Stimulated activated CD4-positive, alpha-beta T cell treated with anti-CD3 and anti-CD28 coated beads, Interleukin-4, amount 100 ng/mL, for 24 hours (primary cell): ENCODE measurements at regions not wholly inside any gene's neighbourhood (a gene's known extent, or its start where the extent isn't known, plus 50 kb on each side); places are given as distances from the start of the nearest gene placed in this dataset.

Source experiments
- DNase-seq: peaks from one replicate; pipeline ENCODE4 v3.0.0-alpha.2; 2020

- no peak for DNase-seq
These were observed 530.2 kb downstream of the CCDC85A start for GRCh38 chr2:56713978-56714377.

GRCh38 chr2:56714400-56714799 is 530.6 kb downstream of the CCDC85A start:
- no peak for DNase-seq

GRCh38 chr2:56715683-56716082 is 531.9 kb downstream of the CCDC85A start:
- DNase-seq = no peak

DNA sequence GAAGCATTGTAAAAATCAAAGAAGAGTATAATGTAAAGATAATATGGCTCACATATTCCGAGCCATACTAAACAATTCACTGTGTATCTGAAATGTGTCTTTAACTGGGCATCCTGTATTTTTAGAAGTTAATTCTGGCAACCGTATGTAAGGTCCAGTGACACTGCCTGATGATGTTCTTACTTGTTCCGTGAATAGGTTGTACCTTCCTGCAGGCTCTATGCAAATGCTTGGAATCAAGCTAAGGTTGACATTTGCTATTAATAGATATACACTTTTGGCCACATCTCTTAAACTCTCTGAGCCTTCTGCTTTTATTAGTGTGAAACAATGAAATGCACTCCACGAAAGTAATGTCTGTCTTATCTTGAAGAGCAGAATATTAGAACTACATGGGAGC is 534.6 kb downstream of the CCDC85A start:
- no peak for DNase-seq

DNA sequence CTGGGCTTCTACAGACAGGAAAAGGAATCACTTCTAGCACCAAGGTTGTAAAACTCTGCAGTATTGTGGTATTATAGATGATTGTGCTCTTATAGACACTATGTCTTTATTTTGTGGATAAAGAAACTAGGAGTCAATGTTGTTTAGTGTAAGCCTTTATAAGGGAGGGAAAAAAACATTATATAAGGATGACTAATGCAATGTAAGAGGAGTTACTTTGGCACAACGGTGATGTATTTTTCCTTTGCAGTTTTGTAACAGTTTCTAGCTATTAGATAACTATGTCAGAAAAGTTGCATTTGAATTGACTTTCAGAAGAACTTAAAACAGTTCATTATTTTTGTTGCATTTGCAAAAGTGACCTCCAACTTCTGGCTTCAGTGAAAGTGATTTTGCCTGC is 545.4 kb downstream of the CCDC85A start:
- DNase-seq = no peak

- no peak for DNase-seq
These were observed 549.2 kb downstream of the CCDC85A start for GRCh38 chr2:56732946-56733345.

DNA sequence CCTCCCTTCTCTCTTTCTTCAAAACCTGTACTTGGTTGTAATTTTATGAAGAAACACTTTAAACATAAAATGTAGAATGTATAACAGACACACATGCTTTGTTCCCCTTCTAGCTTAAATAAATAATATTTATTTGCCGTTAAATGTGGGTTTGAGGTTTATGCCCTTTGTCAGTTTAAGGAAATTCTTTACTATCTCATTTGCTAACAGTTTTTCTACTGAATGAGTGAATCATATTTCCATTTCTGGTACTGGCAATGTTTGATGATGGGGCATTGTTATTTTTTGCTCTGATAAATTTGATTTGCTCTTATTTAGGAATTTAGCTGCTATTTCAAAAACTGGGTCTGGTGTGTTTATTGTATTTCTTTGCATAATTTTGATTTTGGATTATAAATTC is 555.6 kb downstream of the CCDC85A start:
- DNase-seq = no peak

GRCh38 chr2:56741601-56742102 is 557.9 kb downstream of the CCDC85A start:
- no peak for DNase-seq

- no peak for DNase-seq
These were observed 560.0 kb downstream of the CCDC85A start for GRCh38 chr2:56743807-56744206.

DNA sequence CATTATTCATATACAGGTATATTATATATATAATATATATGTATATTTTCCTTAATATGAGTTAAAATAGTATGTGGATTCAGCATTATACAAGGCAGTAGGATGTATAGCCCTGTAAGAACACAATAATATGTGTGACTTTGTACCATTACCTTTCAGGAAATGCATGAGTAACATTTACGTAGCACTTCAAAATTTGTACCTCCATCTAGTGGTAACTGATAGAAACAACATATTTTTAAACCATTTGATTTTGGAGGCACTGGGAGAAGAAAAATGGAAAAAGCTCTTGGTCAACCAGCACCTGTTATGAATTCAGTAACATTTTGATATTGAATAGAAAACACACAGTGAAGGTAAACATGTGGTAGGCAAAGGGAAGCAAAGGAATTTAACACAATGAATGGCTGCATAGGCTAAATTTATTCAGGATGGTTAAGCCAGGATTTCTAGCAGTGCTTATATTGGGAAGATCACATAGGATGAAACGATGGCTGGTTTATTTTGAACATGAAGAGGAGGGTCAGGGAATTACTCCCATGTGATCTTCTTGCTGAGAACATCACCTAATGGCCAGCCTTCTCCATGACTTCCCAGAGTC is 565.5 kb downstream of the CCDC85A start:
- DNase-seq = no peak

GRCh38 chr2:56753182-56753581 is 569.4 kb downstream of the CCDC85A start:
- no peak for DNase-seq

GRCh38 chr2:56754066-56754615 is 570.4 kb downstream of the CCDC85A start:
- no peak for DNase-seq

GRCh38 chr2:56754627-56755026 is 570.8 kb downstream of the CCDC85A start:
- DNase-seq = no peak

DNA sequence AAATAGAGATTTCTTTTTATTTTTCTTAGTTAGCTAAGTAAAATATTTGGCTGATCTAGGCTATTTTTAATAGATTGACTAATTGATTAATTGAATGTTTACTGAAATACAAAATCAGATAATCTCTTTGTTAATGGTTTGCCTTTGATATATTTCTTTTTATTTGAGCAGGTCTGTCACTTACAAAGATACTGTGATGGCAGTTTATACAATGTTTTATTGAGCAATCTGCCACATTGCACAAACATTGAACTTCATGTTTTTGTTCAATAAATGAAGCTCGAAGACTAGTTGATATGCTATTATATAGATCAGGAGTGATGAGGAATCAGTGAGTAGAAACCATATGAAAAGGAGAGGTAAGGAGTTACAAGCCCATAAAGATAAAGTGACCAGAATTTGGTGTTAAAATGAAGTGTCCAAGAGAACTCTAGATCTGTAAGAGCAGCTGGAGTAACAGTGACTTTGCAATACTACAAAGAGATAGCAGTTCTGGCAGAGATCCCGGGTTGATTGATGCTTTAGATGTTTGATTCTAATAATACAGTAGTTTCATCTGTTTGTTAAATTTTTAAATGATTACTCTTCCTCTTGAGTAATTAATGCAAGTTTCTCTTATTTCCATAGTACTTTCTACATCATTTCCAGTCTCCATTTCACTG is 574.2 kb downstream of the CCDC85A start:
- DNase-seq = no peak

GRCh38 chr2:56763683-56764082 is 579.9 kb downstream of the CCDC85A start:
- DNase-seq = no peak

- no peak for DNase-seq
These were observed 585.2 kb downstream of the CCDC85A start for GRCh38 chr2:56768973-56769372.

DNA sequence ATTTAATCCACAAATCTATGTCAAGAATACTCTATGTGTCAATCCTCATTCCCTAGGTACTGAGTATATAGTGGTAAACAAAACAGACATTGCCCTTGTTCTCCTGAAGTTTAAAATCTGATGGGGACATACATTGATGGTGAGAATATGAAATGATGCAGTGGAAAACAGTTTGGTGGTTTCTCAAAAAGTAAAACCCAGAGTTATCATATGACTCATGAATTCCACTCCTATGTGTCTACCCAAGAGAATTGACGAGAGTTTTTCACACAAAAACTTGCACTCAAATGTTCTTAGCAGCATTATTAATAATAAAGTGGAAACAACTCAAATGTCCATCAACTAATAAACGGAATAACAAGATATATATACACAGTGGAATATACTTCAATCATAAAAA is 586.7 kb downstream of the CCDC85A start:
- DNase-seq = no peak

- no peak for DNase-seq
These were observed 600.3 kb downstream of the CCDC85A start for GRCh38 chr2:56784046-56784445.

- DNase-seq = no peak
These were observed 617.4 kb downstream of the CCDC85A start for GRCh38 chr2:56801214-56801613.

- no peak for DNase-seq
These were observed 618.0 kb downstream of the CCDC85A start for GRCh38 chr2:56801770-56802169.

DNA sequence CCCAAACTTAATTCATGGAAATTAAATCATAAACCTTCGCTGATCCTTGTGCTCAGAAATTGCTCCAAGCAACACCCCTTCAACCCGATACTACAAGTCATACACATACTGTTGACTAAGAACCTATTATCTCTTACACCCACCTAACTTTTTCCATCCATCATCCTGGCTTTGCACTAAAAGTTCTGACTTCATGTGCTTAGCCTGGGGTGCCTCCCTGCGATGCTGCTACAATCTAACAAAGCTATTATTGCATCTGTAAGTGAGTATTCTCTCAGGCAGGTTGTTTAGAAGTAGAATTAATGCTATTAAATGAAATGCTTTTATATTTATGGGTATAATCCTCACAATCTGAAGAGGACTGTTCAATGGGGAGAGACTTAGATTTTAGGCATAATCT is 619.8 kb downstream of the CCDC85A start:
- no peak for DNase-seq

- DNase-seq = no peak
These were observed 623.1 kb downstream of the CCDC85A start for GRCh38 chr2:56806924-56807323.

- no peak for DNase-seq
These were observed 624.1 kb downstream of the CCDC85A start for GRCh38 chr2:56807861-56808260.

- DNase-seq = no peak
These were observed 627.6 kb downstream of the CCDC85A start for GRCh38 chr2:56811401-56811800.

DNA sequence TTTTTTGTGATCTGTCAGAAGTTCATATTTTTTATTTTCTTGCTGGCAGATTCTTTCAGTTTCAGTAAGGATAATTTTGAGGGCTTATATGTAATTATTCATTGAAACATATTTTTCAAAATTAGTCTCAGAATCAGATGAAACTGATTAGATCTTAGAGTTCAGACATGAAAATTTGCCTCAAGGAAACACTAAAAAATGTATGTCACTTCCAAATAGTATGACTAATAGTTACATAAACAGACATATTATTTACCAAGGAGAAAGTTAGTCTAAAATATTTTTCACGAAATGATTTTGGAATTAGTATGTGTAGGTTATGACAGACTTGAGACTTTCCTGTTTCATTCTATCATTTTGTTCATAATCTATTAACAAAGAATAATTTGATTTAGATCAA is 628.6 kb downstream of the CCDC85A start:
- no peak for DNase-seq
